ENCODE measurements at regions not wholly inside any gene's neighbourhood (a gene's known extent, or its start where the extent isn't known, plus 50 kb on each side); places are given as distances from the start of the nearest gene placed in this dataset.

- TF ChIP-seq CTCF (IDR thresholded peaks at IDR 0.05) (no peak), EP300 (IDR thresholded peaks at IDR 0.05) (no peak), POLR2A (IDR thresholded peaks at IDR 0.05) (no peak)
Observed at GRCh38 chr9:1804128-1804865, 210.8 kb upstream of the SMARCA2 start.

All from suprapubic skin (tissue), 3 donors.